D721Med (cell line): ENCODE measurements at regions not wholly inside any gene's neighbourhood (a gene's known extent, or its start where the extent isn't known, plus 50 kb on each side); places are given as distances from the start of the nearest gene placed in this dataset.

Experiments used
- DNase-seq: peaks from one replicate; pipeline ENCODE4 v3.0.0; 2011; ENCODE audit warnings: low spot score; ENCODE audit not compliant: insufficient read length
- FAIRE-seq: peaks from 2 replicates; lab custom pipeline; 2011; peaks lifted over from hg19 to GRCh38; lab: Jason Lieb, UNC
- TF ChIP-seq, protein P1 (sequence below): IDR thresholded peaks from 2 replicates; pipeline ENCODE4 v1.5.1; 2012; ENCODE audit warnings: mild to moderate bottlenecking, control low read depth; ENCODE audit not compliant: insufficient read depth; ENCODE audit errors: missing control alignments

DNA sequence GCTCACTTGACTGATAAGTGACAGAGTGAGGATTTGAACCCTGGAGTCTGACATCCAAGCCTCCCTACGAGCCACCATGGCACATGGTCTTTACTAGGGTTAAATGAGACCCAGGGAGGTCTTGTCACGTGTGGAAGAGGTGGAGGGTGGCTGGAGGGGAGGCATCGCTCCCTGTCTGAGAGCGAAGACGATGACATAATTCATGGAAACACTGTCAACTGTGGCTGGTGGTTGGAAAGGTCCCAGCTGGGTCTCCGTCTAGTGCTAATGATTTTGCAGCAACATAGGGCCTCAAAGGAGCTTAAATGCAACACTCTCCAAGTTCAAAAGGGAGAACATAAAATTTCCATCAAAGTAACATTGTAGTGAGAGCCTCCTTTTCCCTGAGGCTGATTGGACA is 99.9 kb upstream of the BAIAP2L1 start:
- TF ChIP-seq, protein P1, sequence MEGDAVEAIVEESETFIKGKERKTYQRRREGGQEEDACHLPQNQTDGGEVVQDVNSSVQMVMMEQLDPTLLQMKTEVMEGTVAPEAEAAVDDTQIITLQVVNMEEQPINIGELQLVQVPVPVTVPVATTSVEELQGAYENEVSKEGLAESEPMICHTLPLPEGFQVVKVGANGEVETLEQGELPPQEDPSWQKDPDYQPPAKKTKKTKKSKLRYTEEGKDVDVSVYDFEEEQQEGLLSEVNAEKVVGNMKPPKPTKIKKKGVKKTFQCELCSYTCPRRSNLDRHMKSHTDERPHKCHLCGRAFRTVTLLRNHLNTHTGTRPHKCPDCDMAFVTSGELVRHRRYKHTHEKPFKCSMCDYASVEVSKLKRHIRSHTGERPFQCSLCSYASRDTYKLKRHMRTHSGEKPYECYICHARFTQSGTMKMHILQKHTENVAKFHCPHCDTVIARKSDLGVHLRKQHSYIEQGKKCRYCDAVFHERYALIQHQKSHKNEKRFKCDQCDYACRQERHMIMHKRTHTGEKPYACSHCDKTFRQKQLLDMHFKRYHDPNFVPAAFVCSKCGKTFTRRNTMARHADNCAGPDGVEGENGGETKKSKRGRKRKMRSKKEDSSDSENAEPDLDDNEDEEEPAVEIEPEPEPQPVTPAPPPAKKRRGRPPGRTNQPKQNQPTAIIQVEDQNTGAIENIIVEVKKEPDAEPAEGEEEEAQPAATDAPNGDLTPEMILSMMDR = no peak
- FAIRE-seq (no peak), DNase-seq (no peak)

DNA sequence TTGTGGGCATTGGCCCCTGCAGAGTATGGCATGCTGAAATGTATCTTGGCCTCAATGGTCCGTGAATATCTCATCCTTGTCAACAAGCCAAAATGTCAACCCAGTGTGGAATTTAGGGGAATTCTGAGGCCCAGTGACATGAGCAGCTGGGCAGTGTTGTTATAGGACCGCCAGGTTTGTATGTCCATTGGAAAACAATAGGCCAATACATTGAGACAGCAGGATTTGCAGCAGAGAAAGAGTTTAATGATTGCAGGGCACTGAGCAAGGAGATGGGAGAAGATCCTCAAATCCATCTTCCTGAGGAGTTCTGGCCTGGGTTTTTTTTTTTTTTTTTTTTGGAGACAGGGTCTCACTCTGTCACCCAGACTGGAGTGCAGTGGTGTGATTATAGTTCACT is 95.7 kb upstream of the BAIAP2L1 start:
- DNase-seq (no peak), FAIRE-seq (no peak)
- TF ChIP-seq, protein P1 = no peak

DNA sequence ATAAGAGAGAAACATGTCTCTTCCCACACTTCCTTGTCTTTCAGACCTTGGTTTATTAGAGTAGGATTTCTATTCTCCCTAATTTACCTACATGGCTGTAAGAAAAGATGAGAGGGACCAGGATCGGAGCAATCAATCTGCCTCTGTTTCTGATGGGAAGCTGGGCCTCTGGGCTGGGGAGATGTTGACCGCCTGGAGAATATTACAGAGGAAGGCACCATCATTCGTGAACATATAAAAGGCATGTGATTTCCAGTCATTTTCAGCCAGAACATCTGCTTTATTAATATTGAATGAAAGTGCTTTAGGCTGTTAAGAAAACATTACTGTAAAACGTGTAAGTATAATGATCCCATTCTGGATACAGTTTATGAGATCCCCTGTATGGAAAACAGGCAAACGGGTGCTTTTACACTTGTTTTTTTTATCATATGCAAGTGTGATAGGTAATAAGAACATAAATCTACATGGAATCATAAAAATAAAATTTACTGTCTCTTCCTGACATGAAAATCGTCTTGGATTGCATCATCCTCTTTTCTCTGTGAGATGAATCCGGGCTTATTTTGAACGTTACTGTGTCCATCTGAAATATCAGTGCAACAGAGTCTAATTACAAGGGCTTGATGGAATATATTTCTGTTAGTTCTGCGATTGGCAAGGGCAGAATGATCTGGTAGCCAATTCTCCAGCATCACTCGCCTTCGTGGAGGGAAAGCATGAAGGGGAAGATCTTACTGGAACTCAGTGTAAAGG is 94.5 kb upstream of the BAIAP2L1 start:
- FAIRE-seq (no peak), DNase-seq (no peak)
- TF ChIP-seq, protein P1 = no peak

DNA sequence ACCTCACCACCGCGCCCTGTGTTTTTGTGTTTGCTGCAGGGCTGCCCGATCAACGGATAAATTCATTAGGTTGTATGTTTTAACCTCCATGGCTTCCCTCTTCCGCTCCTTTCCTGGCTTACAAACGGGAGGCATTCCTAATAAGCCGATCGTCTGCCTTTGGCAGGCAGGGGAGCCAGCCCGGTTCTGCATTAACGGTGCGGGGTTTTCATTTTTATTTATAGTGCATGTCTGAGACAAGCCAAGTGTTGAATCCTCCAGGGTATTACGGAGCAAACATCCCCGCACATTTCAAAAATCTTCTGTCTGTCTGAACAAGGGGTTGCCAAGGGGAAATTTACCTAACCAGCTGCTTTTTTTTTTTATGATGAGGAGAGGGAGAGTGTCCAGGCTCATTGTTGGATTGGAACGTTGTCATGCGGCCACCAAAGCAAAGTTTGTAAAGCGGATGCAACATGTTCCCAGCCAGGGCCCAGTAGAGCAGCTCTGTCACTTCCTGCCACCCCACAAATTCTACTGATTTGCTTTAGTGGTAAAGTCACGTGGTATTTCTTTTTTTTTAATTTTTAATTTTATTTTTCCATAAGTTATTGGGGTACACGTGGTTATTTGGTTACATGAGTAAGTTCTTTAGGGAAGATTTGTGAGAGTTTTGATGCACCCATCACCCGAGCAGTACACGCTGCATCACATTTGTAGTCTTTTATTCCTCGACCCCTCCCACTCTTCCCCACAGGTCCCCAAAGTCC is 92.3 kb upstream of the BAIAP2L1 start:
- DNase-seq = no peak
- no peak for FAIRE-seq
- TF ChIP-seq, protein P1 = no peak

DNA sequence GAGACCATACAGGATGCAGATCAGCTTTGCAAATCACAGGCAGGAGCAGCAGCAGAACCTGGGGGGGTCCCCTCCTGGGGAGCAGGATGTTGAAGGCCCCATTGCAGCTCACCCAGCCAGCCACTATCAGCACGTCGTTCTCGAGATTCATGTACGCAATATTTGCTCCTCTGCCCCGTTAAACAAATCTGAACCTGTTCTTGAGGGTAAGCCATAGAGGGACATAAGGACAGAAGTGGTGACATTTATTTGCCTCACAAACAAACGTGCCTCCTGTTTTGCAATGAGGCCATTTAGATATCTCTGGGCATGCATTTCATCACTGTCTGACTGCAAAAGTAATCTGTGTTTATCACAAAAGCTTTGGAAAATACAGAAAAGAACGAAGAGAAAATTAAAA is 87.3 kb upstream of the BAIAP2L1 start:
- DNase-seq = no peak
- TF ChIP-seq, protein P1 = no peak
- FAIRE-seq = no peak

DNA sequence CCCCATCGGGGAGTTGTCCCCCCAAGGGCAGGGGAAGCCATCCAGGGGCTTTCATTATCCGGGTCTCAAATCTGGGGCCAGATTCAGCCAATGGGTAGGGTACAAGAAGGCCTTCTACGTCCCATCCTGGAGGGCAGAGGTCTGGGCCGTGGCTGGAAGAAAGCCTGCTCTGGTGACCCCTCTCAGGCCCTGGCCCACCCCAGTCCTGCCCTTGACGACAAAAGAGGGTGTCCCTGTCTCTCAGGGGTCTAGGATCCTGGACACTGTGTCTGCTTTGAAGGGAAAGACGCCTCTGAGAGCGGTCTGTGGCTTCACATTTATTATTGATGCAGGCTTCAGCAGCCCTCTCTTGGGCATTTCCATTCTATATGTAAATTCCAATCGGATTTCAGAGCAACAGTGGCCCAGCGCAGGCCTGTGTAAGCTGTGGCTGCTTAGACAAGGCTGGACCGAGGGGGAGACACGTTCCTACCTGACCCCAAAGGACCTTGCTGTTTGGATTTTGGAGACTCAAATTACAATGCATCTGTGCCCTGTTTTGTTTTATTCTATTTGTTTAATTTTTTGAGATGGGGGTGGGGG is 83.2 kb upstream of the BAIAP2L1 start:
- TF ChIP-seq, protein P1 = no peak
- DNase-seq = no peak
- FAIRE-seq = no peak
